ENCODE measurements at regions not wholly inside any gene's neighbourhood (a gene's known extent, or its start where the extent isn't known, plus 50 kb on each side); places are given as distances from the start of the nearest gene placed in this dataset.

DNA sequence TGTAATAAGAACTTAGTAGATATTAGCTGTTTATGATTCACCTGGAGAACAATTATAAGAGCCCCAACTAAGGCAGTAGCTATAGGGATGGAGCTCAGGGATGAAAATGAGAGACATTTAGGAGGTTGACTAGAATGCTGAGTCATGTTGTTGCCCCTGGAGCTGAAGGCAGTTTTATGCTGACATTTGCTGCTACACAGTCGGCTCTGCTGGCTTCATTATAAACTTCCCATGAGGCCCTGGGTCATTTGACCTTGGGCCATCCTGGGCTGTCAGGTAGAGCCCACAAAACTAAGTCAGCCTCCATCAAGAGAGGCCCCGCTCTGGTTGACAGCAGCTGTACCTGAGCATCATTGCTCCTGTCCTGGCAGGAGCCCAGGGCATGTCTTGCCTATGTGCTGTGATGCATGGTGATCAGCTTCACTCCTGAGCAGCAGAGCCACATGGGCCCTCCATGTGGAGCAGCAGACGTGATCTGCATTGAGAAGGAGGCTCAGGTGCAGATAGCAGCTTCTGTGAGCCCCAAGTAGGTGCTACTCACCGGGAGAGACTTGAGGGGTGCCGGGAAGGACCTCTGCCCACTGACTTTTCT is 112.4 kb downstream of the TBX19 start:
- TF ChIP-seq, protein P1, sequence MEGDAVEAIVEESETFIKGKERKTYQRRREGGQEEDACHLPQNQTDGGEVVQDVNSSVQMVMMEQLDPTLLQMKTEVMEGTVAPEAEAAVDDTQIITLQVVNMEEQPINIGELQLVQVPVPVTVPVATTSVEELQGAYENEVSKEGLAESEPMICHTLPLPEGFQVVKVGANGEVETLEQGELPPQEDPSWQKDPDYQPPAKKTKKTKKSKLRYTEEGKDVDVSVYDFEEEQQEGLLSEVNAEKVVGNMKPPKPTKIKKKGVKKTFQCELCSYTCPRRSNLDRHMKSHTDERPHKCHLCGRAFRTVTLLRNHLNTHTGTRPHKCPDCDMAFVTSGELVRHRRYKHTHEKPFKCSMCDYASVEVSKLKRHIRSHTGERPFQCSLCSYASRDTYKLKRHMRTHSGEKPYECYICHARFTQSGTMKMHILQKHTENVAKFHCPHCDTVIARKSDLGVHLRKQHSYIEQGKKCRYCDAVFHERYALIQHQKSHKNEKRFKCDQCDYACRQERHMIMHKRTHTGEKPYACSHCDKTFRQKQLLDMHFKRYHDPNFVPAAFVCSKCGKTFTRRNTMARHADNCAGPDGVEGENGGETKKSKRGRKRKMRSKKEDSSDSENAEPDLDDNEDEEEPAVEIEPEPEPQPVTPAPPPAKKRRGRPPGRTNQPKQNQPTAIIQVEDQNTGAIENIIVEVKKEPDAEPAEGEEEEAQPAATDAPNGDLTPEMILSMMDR (IDR thresholded peaks at IDR 0.05; ENCODE audit: insufficient read depth, low read length, poor library complexity, severe bottlenecking), result no peak
- H3K27me3 ChIP-seq (replicated peaks; ENCODE audit: control insufficient read depth, insufficient read depth, low read length), result no peaks in the 10 kb centered on the region; the same call in 1 of the 2 replicates
- DNase-seq (ENCODE audit: extremely low read depth, insufficient read length), result no peak
- H3K36me3 ChIP-seq (ENCODE audit: control insufficient read depth, insufficient read depth, low read length), result no peaks in the 10 kb centered on the region
- no peak overlapping the region for H3K4me3 ChIP-seq (replicated peaks; ENCODE audit: low read depth, low read length)

DNA sequence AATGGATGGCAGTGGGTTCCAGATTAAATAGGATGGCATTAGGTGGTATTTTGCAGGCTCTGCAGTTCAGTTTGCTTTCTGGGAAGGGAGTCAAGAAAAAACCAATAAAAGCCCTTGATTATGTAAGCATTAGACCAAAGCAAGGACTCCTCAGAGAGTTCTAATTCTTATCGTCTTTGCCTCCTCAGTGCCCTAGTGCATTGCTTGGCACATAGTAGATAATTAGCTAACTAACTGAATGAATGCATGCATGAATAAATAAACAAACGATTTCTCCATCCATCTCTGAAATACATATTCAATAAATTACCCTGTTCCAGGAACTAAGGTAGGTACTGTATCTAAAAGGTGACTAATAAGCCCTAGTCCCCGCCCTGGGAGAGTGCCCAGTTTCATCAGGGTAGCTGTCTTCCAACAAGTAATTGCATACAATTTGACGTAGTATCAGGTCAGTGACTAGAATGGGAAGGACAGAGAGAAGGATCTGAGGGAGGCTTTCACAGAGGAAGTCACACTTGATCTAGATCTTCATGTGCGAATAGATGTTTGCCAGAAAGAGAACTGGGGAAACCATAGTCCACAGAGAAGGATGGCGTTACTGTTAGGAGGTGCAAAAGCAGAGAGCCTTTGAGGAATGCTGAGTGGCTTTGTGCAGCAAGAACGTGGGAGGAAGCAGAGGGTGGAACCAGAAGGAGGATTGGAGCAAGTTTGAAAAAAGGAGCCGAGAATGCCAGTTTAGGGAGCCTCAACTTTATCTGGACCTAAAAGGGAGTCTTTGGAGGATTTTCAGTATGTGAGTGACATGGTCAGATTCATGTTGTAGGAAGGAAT is 111.4 kb downstream of the TBX19 start:
- DNase-seq (ENCODE audit: extremely low read depth, insufficient read length), result no peak
- no peak overlapping the region for H3K4me3 ChIP-seq (replicated peaks; ENCODE audit: low read depth, low read length)
- TF ChIP-seq, protein P1 (IDR thresholded peaks at IDR 0.05; ENCODE audit: insufficient read depth, low read length, poor library complexity, severe bottlenecking), result no peak
- no peaks in the 10 kb centered on the region for H3K36me3 ChIP-seq (ENCODE audit: control insufficient read depth, insufficient read depth, low read length)
- no peaks in the 10 kb centered on the region; the same call in 1 of the 2 replicates for H3K27me3 ChIP-seq (replicated peaks; ENCODE audit: control insufficient read depth, insufficient read depth, low read length)

DNA sequence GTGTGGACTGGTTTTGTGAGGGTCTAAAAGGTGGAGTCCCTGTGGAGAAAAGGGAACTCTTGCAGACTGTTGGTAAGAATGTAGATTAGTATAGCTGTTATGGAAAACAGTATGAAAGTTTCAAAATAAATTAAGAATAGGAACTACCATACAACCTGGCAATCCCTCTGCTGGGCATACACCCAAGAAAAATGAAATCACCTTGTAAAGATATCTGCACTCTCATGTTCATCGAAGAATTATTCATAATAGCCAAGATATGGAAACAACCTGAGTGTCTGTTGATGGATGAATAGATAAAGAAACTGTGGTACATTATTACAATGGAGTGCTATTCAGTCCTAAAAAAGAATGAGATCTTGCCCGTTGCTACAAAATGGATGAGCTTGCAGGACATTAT is 109.6 kb downstream of the TBX19 start:
- DNase-seq (ENCODE audit: extremely low read depth, insufficient read length), result no peak
- Histone ChIP-seq H3K27me3 (replicated peaks; ENCODE audit: control insufficient read depth, insufficient read depth, low read length) (no peaks in the 10 kb centered on the region; the same call in 1 of the 2 replicates), H3K36me3 (ENCODE audit: control insufficient read depth, insufficient read depth, low read length) (no peaks in the 10 kb centered on the region), H3K4me3 (replicated peaks; ENCODE audit: low read depth, low read length) (no peak overlapping the region)
- TF ChIP-seq, protein P1 (IDR thresholded peaks at IDR 0.05; ENCODE audit: insufficient read depth, low read length, poor library complexity, severe bottlenecking), result no peak

DNA sequence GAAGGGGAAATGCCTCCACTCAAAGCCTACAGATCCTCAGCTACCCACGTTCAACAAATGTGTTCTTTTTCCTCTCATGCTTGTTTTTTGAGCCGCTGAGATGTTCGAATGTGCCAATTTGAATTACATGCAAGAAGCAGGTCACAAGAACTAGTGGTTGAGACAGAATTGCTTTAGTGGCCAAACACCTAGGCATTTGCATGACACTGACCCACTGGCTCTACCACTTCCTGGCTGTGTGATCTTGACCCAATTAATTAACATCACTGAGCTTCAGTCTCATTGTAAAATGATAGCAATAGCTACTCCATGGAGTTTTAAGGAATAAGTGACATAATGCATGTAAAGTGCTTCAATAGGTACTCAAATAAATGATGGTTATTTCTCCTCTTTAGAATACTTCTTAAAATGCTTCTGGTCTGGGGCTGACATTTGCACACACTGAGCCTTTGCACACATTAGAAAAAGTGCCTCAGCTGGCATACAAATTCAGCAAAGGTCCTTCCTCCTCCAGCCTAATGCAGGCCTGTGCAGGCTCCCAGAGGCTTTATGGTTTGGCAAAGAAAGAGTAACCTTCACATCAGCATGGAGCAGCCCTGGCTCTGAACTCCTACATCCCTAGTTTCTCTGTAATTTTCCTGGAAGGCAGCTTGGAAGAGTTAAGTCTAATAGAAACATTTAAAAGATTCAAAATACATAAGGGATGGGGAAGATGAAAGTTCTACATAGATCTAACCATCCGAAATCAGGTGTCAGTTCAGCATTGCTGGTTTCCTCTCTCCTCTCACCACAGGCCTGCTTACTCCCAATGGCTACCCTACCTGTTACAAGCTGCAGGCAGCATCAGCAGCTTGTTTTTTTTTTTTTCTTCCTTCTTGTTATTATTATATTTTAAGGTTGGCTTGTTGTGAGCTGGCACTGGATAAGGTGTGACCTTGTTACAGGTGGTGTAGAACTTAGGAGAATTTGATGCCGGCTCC is 107.4 kb downstream of the TBX19 start:
- TF ChIP-seq, protein P1 (IDR thresholded peaks at IDR 0.05; ENCODE audit: insufficient read depth, low read length, poor library complexity, severe bottlenecking), result no peak
- no peak overlapping the region for H3K4me3 ChIP-seq (replicated peaks; ENCODE audit: low read depth, low read length)
- H3K36me3 ChIP-seq (ENCODE audit: control insufficient read depth, insufficient read depth, low read length), result no peaks in the 10 kb centered on the region
- no peak for DNase-seq (ENCODE audit: extremely low read depth, insufficient read length)
- H3K27me3 ChIP-seq (replicated peaks; ENCODE audit: control insufficient read depth, insufficient read depth, low read length), result no peaks in the 10 kb centered on the region; the same call in 1 of the 2 replicates

DNA sequence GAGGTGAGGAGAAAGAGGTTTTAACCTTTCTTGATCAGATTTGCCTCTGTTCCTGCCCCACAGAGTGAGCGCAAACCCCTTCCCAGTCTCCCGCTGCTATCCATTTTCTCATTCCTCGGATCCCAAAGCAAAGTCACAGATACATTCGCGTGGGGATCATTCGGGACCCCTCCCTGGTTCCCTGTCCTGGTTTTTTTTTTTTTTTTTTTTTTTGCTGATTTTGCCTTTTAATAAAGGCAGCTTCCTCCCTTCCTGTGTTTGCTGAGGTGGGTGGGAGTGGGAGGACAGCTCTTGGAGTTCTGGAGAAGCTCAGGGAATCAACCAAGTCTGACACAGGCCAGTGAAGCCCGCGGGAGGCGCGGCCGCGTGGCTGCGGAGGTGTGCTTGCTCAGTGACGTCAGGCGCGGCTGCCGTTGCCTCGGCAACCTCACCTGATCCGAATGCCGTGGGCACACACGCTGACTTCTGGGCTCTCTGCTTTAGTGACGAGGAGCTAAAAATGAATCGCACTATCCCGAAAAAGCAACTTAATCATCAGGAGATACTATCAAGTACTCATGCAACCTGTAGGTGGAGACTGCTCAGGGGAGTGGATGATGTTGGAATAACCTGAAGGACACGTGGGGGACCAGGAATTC is 106.4 kb downstream of the TBX19 start:
- no peaks in the 10 kb centered on the region; the same call in 1 of the 2 replicates for H3K27me3 ChIP-seq (replicated peaks; ENCODE audit: control insufficient read depth, insufficient read depth, low read length)
- TF ChIP-seq, protein P1 (IDR thresholded peaks at IDR 0.05; ENCODE audit: insufficient read depth, low read length, poor library complexity, severe bottlenecking), result no peak
- H3K36me3 ChIP-seq (ENCODE audit: control insufficient read depth, insufficient read depth, low read length), result no peaks in the 10 kb centered on the region
- peak; percentile 64 for DNase-seq (ENCODE audit: extremely low read depth, insufficient read length)
- no peak overlapping the region for H3K4me3 ChIP-seq (replicated peaks; ENCODE audit: low read depth, low read length)
